HUES48 (cell line): ENCODE measurements at regions not wholly inside any gene's neighbourhood (a gene's known extent, or its start where the extent isn't known, plus 50 kb on each side); places are given as distances from the start of the nearest gene placed in this dataset.
A peak's percentile ranks its signal among the peaks of the same experiment; 100 is the strongest.

ENCODE experiments used
- H3K27ac ChIP-seq: one replicate; pipeline ENCODE4 v1.7.0; 2013; ENCODE audit warnings: low read depth, low read length, inconsistent platforms
- H3K27me3 ChIP-seq: 2 replicates; pipeline ENCODE4 v1.6.1; 2013; ENCODE audit warnings: mild to moderate bottlenecking, low read length; ENCODE audit not compliant: control insufficient read depth, insufficient read depth
- H3K36me3 ChIP-seq: 2 replicates; pipeline ENCODE4 v1.6.1; 2013; ENCODE audit warnings: low read length; ENCODE audit not compliant: control insufficient read depth, insufficient read depth
- H3K4me1 ChIP-seq: 2 replicates; pipeline ENCODE4 v1.6.1; 2013; ENCODE audit warnings: mild to moderate bottlenecking, low read length; ENCODE audit not compliant: control insufficient read depth, insufficient read depth
- H3K4me3 ChIP-seq: 2 replicates; pipeline ENCODE4 v1.5.1; 2013; ENCODE audit warnings: mild to moderate bottlenecking, low read depth, low read length
- H3K9ac ChIP-seq: 2 replicates; pipeline ENCODE4 v1.6.1; 2013; ENCODE audit warnings: mild to moderate bottlenecking, low read depth, low read length, moderate library complexity
- H3K9me3 ChIP-seq: 2 replicates; pipeline ENCODE4 v1.6.1; 2013; ENCODE audit warnings: low read length; ENCODE audit not compliant: control insufficient read depth, insufficient read depth

- H3K9ac ChIP-seq: no peak overlapping the region
- H3K27me3 ChIP-seq: no peaks in the 10 kb centered on the region
- no peak overlapping the region for H3K27ac ChIP-seq
- no peaks in the 10 kb centered on the region for H3K36me3 ChIP-seq
- peaks cover 16% of the 10 kb centered on the region for H3K4me1 ChIP-seq
- H3K9me3 ChIP-seq: no peaks in the 10 kb centered on the region
- H3K4me3 ChIP-seq: no peak overlapping the region
These were observed 728.4 kb upstream of the GOLIM4 start for GRCh38 chr3:168824107-168824506.

GRCh38 chr3:168823466-168823865, 727.7 kb upstream of the GOLIM4 start:
- Histone ChIP-seq H3K9ac (no peak overlapping the region), H3K27me3 (no peaks in the 10 kb centered on the region), H3K4me1 (peaks cover 9% of the 10 kb centered on the region), H3K27ac (no peak overlapping the region), H3K36me3 (no peaks in the 10 kb centered on the region), H3K9me3 (no peaks in the 10 kb centered on the region), H3K4me3 (no peak overlapping the region)

- Histone ChIP-seq H3K27ac (no peak overlapping the region), H3K4me1 (peaks cover 12% of the 10 kb centered on the region), H3K9ac (no peak overlapping the region), H3K27me3 (no peaks in the 10 kb centered on the region), H3K9me3 (no peaks in the 10 kb centered on the region), H3K4me3 (no peak overlapping the region), H3K36me3 (no peaks in the 10 kb centered on the region)
These were observed 725.2 kb upstream of the GOLIM4 start for GRCh38 chr3:168820810-168821415.

- Histone ChIP-seq H3K9me3 (no peaks in the 10 kb centered on the region), H3K4me3 (no peak overlapping the region), H3K27me3 (no peaks in the 10 kb centered on the region), H3K4me1 (peaks cover 41% of the 10 kb centered on the region), H3K36me3 (no peaks in the 10 kb centered on the region), H3K9ac (no peak overlapping the region), H3K27ac (no peak overlapping the region)
These were observed 721.5 kb upstream of the GOLIM4 start for GRCh38 chr3:168817177-168817576.

- peaks cover 53% of the 10 kb centered on the region for H3K4me1 ChIP-seq
- H3K36me3 ChIP-seq: no peaks in the 10 kb centered on the region
- no peak overlapping the region for H3K27ac ChIP-seq
These were observed 720.2 kb upstream of the GOLIM4 start for GRCh38 chr3:168815946-168816345.

GRCh38 chr3:168813225-168813802, 717.6 kb upstream of the GOLIM4 start:
- H3K27me3 ChIP-seq: no peaks in the 10 kb centered on the region
- no peaks in the 10 kb centered on the region for H3K36me3 ChIP-seq
- H3K9ac ChIP-seq: peak overlapping the region; percentile 33; the same call in 1 of the 2 replicates
- no peak overlapping the region for H3K4me3 ChIP-seq
- H3K4me1 ChIP-seq: peaks cover 53% of the 10 kb centered on the region
- peak overlapping the region; percentile 89 for H3K27ac ChIP-seq
- H3K9me3 ChIP-seq: no peaks in the 10 kb centered on the region

More at GRCh38 chr3:168815946-168816345, 720.2 kb upstream of the GOLIM4 start:
- H3K4me3 ChIP-seq: no peak overlapping the region
- no peaks in the 10 kb centered on the region for H3K9me3 ChIP-seq
- no peak overlapping the region for H3K9ac ChIP-seq
- no peaks in the 10 kb centered on the region for H3K27me3 ChIP-seq

GRCh38 chr3:168812234-168812633, 716.5 kb upstream of the GOLIM4 start:
- Histone ChIP-seq H3K9me3 (no peaks in the 10 kb centered on the region), H3K4me3 (peak overlapping the region; percentile 25), H3K27ac (peak overlapping the region; percentile 89), H3K27me3 (no peaks in the 10 kb centered on the region), H3K9ac (peak overlapping the region; percentile 13; the same call in 1 of the 2 replicates), H3K4me1 (peaks cover 63% of the 10 kb centered on the region), H3K36me3 (no peaks in the 10 kb centered on the region)

GRCh38 chr3:168808596-168808995, 712.9 kb upstream of the GOLIM4 start:
- no peak overlapping the region for H3K27ac ChIP-seq
- H3K4me1 ChIP-seq: peaks cover 48% of the 10 kb centered on the region

GRCh38 chr3:168807448-168807847, 711.7 kb upstream of the GOLIM4 start:
- Histone ChIP-seq H3K4me1 (peaks cover 47% of the 10 kb centered on the region), H3K9me3 (no peaks in the 10 kb centered on the region), H3K27me3 (no peaks in the 10 kb centered on the region), H3K36me3 (no peaks in the 10 kb centered on the region), H3K4me3 (no peak overlapping the region), H3K9ac (no peak overlapping the region), H3K27ac (peak overlapping the region; percentile 64)

More at GRCh38 chr3:168808596-168808995, 712.9 kb upstream of the GOLIM4 start:
- Histone ChIP-seq H3K27me3 (no peaks in the 10 kb centered on the region), H3K9me3 (no peaks in the 10 kb centered on the region), H3K9ac (no peak overlapping the region), H3K36me3 (no peaks in the 10 kb centered on the region), H3K4me3 (no peak overlapping the region)

GRCh38 chr3:168806871-168807270, 711.1 kb upstream of the GOLIM4 start:
- no peaks in the 10 kb centered on the region for H3K9me3 ChIP-seq
- H3K9ac ChIP-seq: no peak overlapping the region
- H3K27ac ChIP-seq: peak overlapping the region; percentile 64
- H3K36me3 ChIP-seq: no peaks in the 10 kb centered on the region
- H3K4me3 ChIP-seq: no peak overlapping the region
- H3K27me3 ChIP-seq: no peaks in the 10 kb centered on the region
- H3K4me1 ChIP-seq: peaks cover 41% of the 10 kb centered on the region

GRCh38 chr3:168803536-168803935, 707.8 kb upstream of the GOLIM4 start:
- Histone ChIP-seq H3K36me3 (no peaks in the 10 kb centered on the region), H3K4me3 (no peak overlapping the region), H3K27me3 (no peaks in the 10 kb centered on the region), H3K9me3 (no peaks in the 10 kb centered on the region), H3K9ac (no peak overlapping the region), H3K27ac (no peak overlapping the region), H3K4me1 (peaks cover 32% of the 10 kb centered on the region)
